ENCODE measurements at regions not wholly inside any gene's neighbourhood (a gene's known extent, or its start where the extent isn't known, plus 50 kb on each side); places are given as distances from the start of the nearest gene placed in this dataset.

DNA sequence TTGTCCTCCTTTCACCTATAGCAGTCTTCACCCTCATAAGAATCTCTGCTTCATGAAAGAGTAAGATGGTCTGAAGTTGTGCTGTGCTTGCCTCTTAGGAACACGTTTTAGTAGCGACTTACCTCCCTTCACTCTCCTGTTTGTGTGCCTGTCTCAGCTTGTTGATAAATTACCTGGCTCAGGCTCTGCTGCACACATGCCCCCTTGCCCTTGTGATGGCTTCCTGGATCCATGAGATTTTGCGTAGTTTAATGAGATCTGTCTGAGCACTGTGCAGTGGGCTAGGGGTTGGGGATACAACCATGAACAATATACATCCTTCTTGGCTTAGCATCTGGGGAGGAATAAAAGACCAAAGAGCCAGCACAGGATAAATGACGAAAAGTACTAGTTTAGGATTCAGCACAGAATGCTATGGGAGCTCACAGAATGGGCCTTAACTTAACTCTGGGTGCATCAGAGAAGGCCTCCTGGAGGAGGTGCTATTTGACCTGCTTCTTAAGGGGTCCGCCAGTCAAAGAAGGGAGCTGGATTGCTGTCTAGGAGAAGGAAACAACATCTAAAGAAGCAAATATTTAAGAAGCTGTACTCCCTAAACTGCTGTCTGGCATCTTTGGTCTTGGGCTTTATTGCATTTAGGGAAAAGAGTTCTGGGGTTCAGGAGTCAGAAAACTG lies 175.7 kb upstream of the PLXNA2 start:
- no peak for DNase-seq (ENCODE audit: low read depth)

GRCh38 chr1:208420696-208421095 lies 176.5 kb upstream of the PLXNA2 start:
- no peak for DNase-seq (ENCODE audit: low read depth)

GRCh38 chr1:208421486-208421885 lies 177.3 kb upstream of the PLXNA2 start:
- no peak for DNase-seq (ENCODE audit: low read depth)

GRCh38 chr1:208423526-208423925 lies 179.3 kb upstream of the PLXNA2 start:
- no peak for DNase-seq (ENCODE audit: low read depth)

- DNase-seq (ENCODE audit: low read depth), result no peak
Measured at GRCh38 chr1:208425096-208425495, 180.9 kb upstream of the PLXNA2 start.

DNA sequence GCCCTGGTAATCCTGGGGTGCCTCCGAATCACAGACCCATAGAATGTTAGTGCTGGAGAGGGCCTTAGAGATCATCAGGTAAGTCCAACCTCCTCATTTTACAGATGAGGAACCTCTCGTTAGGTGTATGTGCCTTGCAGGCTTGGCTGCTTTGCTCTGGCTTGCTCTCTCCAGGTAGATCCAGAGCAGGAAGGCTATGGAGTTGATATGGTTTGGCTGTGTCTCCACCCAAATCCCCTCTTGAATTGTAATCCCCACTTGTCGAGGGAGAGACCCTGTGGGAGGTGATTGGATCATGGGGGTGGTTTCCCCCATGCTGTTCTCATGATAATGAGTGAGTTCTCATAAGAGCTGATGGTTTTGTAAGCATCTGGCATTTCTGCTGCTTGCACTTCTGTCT lies 186.0 kb upstream of the PLXNA2 start:
- DNase-seq (ENCODE audit: low read depth), result no peak

- no peak for DNase-seq (ENCODE audit: low read depth)
Measured at GRCh38 chr1:208431721-208432120, 187.5 kb upstream of the PLXNA2 start.

DNA sequence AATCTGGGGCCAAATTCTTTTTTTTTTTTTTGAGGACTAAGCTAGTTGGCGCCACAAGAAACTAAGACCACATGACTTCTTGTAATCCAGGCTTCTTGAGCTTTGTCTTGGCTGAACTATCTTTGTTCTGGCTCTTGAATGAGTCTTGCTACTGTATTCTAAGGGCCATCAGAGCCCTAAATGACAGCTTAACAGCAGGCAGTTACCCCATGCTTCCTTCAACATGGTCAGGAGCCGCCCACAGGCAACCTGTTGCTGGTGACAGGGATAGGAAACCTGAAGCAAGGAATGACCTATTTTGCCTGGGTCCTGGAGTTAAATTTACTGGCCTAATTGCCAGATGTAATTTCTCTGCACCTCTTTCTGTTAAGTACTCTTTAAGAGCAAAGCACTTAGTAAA lies 188.2 kb upstream of the PLXNA2 start:
- DNase-seq (ENCODE audit: low read depth), result no peak

- DNase-seq (ENCODE audit: low read depth), result no peak
Measured at GRCh38 chr1:208433086-208433485, 188.9 kb upstream of the PLXNA2 start.

GRCh38 chr1:208433971-208434370 lies 189.8 kb upstream of the PLXNA2 start:
- DNase-seq (ENCODE audit: low read depth), result no peak

GRCh38 chr1:208437401-208437800 lies 193.2 kb upstream of the PLXNA2 start:
- no peak for DNase-seq (ENCODE audit: low read depth)

DNA sequence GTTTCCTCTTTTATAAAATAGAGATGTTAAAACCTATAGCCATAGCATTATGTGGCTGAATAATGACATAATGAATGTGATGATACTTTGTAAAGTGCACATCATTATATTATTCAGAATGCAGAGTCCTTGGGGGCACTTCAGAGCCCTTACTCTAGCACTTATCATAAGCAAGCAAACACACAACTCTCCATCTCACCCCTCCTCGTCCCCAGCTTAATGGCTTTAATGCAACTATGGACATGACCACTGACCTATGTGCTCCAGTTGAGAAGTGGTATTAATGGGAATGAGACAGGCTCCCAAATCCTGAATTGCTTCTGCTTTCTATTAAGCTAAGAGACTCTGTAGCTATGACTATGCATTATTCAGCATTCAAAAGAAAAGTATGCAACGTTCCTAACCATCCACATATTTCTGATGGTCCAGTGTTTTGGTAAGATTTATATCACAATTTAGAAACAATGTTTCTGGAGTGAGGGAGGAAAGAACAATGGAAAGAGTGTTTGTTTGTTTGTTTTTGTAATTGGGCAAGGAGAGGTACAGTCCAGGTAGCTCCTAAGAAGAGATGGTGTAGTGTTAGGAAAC lies 194.0 kb upstream of the PLXNA2 start:
- DNase-seq (ENCODE audit: low read depth), result no peak

DNA sequence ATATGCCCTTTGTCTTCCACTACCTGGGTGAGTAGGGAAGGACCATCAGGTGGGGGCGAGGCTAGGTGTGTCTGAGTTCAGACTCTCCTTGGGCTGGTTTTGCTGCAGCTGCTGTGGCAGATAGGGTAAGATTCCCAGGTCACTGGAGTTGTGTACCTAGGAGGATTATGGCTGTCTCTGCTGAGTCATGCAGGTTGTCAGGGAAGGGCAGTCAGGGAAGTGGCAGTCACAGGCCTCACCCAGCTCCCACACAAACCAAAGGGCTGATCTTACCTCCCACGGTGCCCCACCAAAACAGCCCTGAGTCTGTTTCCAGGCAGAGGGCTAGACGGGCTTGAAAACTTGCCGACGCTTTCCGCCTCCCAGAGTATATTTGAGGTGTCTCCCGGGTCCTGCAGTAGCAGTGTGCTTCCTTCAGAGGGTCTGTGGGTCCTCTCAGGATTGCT lies 201.6 kb upstream of the PLXNA2 start:
- no peak for DNase-seq (ENCODE audit: low read depth)

DNA sequence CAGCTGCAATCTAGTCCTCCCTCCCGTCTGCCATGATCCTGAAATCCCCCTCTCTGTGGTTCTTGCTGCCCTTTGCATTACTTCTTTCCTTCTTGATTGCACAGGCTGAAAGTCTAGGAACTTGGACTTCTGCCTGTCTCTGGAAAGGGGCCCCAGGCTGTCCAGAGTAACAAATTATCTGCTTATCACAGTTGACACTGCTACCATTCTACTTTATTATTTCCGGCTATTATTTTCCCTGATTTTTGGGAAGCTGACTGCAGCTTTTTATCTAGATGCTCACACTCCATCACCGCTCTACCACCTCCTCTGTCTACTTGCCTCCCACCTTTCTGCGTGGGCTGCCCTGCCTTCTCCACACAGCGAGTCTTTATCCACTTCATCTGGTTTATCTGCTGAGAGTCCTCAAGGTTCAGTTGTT lies 202.1 kb upstream of the PLXNA2 start:
- DNase-seq (ENCODE audit: low read depth), result no peak

- no peak for DNase-seq (ENCODE audit: low read depth)
Measured at GRCh38 chr1:208448425-208448824, 204.2 kb upstream of the PLXNA2 start.

DNA sequence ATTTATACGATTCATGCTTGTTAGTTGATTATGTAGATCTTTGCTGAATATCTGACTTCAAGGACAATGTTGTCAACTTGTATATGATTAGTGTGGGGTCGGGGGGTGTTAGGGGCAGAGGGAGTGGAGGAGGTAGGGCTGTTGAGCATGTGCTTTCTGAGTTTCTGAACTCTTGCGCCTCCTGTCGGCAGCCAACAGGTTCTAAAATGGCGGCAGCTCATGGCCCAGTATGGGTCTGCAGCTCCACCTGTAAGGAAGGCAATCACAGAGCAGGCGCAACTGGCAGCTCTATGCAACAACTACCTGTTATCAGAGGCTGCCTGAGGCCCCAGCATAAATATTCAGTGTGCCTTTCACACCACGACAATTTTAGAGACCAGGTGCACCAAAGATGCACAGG lies 205.8 kb upstream of the PLXNA2 start:
- DNase-seq (ENCODE audit: low read depth), result no peak

- no peak for DNase-seq (ENCODE audit: low read depth)
Measured at GRCh38 chr1:208450958-208451357, 206.8 kb upstream of the PLXNA2 start.

DNA sequence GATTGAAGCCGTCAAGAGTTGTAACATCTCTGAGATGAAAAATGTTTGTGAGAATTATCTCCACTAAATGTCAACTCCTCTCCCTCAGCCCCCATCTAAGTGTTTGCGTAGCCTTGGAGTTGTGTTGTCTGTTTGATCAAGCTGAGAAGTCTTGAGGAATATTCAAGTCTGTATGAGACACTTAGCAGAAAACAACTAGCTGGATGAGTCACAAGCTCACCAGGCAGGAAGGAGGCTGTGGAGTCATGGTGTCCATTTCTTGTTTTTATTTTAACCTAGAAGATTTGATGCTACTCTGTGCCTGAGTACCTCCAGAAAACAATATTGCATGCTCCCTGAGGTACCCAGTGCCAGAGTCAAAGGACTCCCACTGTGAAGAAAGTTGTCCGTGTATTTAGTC lies 211.6 kb upstream of the PLXNA2 start:
- no peak for DNase-seq (ENCODE audit: low read depth)

- no peak for DNase-seq (ENCODE audit: low read depth)
Measured at GRCh38 chr1:208456487-208456886, 212.3 kb upstream of the PLXNA2 start.

DNA sequence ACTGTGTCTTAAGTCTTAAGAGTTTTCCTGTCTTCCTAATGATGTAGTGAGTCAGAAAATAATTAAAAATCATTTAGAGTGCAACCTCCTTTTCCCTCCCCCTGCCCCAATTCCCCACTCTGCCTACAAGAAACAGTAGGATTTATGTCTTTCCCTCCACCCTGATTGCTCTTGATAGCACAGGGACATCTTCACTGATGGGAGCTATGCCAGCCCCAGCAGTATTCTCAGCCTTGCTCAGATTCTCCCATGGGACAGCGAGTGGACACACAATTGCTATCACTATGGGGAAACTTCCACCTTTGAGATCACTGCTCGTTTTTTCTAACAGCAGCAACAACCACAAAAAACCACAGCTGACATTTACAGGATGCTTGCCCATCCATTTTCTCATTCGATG lies 216.6 kb upstream of the PLXNA2 start:
- DNase-seq (ENCODE audit: low read depth), result no peak

- no peak for DNase-seq (ENCODE audit: low read depth)
Measured at GRCh38 chr1:208461680-208462079, 217.5 kb upstream of the PLXNA2 start.

DNA sequence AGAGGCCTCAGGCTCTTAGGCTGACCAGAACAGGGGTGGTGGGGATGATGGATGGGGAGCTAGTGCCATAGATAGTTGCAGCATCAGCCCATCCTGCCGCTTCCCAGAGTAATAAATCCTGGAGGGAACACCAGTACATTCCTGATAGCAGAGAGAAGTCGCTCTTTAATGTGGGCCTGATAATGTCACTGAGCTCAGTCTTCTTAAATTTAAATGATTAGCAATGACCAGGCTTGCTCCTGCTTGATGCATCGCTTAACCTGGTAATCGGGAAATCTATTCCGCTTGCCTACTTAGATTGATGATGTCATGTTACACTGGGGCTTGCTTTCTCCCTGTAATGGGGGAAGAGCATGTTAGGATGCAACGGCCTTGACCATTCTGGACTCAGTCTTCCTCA lies 218.6 kb upstream of the PLXNA2 start:
- DNase-seq (ENCODE audit: low read depth), result no peak

GRCh38 chr1:208465266-208465665 lies 221.1 kb upstream of the PLXNA2 start:
- DNase-seq (ENCODE audit: low read depth), result no peak

Measured in stimulated activated CD8-positive, alpha-beta memory T cell treated with anti-CD3 and anti-CD28 coated beads, Interleukin-15, amount 100 ng/mL, for 1 hour (primary cell).